ENCODE measurements at regions not wholly inside any gene's neighbourhood (a gene's known extent, or its start where the extent isn't known, plus 50 kb on each side); places are given as distances from the start of the nearest gene placed in this dataset.

GRCh38 chr3:95037097-95037496 lies 974.2 kb downstream of the NSUN3 start:
- H3K9me3 ChIP-seq: no peaks in the 10 kb centered on the region
- no peaks in the 10 kb centered on the region for H3K27me3 ChIP-seq
- no peak for DNase-seq
- H3K36me3 ChIP-seq: no peaks in the 10 kb centered on the region
- H3K4me3 ChIP-seq (ENCODE audit: low read depth, low read length): no peak overlapping the region
- TF ChIP-seq CTCF (IDR thresholded peaks at IDR 0.05; ENCODE audit: low read depth, low read length): no peak
- no peaks in the 10 kb centered on the region for H3K4me1 ChIP-seq

- H3K9me3 ChIP-seq: no peaks in the 10 kb centered on the region
- no peak overlapping the region for H3K4me3 ChIP-seq (ENCODE audit: low read depth, low read length)
- H3K36me3 ChIP-seq: no peaks in the 10 kb centered on the region
- no peaks in the 10 kb centered on the region for H3K4me1 ChIP-seq
- DNase-seq: no peak
- no peaks in the 10 kb centered on the region for H3K27me3 ChIP-seq
- no peak for TF ChIP-seq CTCF (IDR thresholded peaks at IDR 0.05; ENCODE audit: low read depth, low read length)
Measured at GRCh38 chr3:95037927-95038326, 975.1 kb downstream of the NSUN3 start.

GRCh38 chr3:95044101-95044500 lies 981.2 kb downstream of the NSUN3 start:
- H3K27me3 ChIP-seq: no peaks in the 10 kb centered on the region
- H3K9me3 ChIP-seq: no peaks in the 10 kb centered on the region
- TF ChIP-seq CTCF (IDR thresholded peaks at IDR 0.05; ENCODE audit: low read depth, low read length): no peak
- no peak for DNase-seq
- no peaks in the 10 kb centered on the region for H3K4me1 ChIP-seq
- no peaks in the 10 kb centered on the region for H3K36me3 ChIP-seq
- no peak overlapping the region for H3K4me3 ChIP-seq (ENCODE audit: low read depth, low read length)

GRCh38 chr3:95048564-95048963 lies 985.7 kb downstream of the NSUN3 start:
- no peak for DNase-seq

GRCh38 chr3:95049841-95050240 lies 987.0 kb downstream of the NSUN3 start:
- no peak for DNase-seq
- H3K27me3 ChIP-seq: no peaks in the 10 kb centered on the region
- H3K4me1 ChIP-seq: no peaks in the 10 kb centered on the region
- H3K36me3 ChIP-seq: no peaks in the 10 kb centered on the region
- H3K4me3 ChIP-seq (ENCODE audit: low read depth, low read length): no peak overlapping the region
- TF ChIP-seq CTCF (IDR thresholded peaks at IDR 0.05; ENCODE audit: low read depth, low read length): no peak
- no peaks in the 10 kb centered on the region for H3K9me3 ChIP-seq

More at GRCh38 chr3:95048564-95048963, 985.7 kb downstream of the NSUN3 start:
- no peak for TF ChIP-seq CTCF (IDR thresholded peaks at IDR 0.05; ENCODE audit: low read depth, low read length)
- Histone ChIP-seq H3K4me3 (ENCODE audit: low read depth, low read length) (no peak overlapping the region), H3K36me3 (no peaks in the 10 kb centered on the region), H3K9me3 (no peaks in the 10 kb centered on the region), H3K27me3 (no peaks in the 10 kb centered on the region), H3K4me1 (no peaks in the 10 kb centered on the region)

GRCh38 chr3:95055288-95055687 lies 992.4 kb downstream of the NSUN3 start:
- Histone ChIP-seq H3K36me3 (no peaks in the 10 kb centered on the region), H3K9me3 (no peaks in the 10 kb centered on the region), H3K4me3 (ENCODE audit: low read depth, low read length) (no peak overlapping the region), H3K4me1 (no peaks in the 10 kb centered on the region), H3K27me3 (no peaks in the 10 kb centered on the region)
- no peak for DNase-seq
- TF ChIP-seq CTCF (IDR thresholded peaks at IDR 0.05; ENCODE audit: low read depth, low read length): no peak
